GM18861 (cell line): ENCODE measurements at regions not wholly inside any gene's neighbourhood (a gene's known extent, or its start where the extent isn't known, plus 50 kb on each side); places are given as distances from the start of the nearest gene placed in this dataset.

ENCODE experiments used
- ATAC-seq: cut with Tn5 transposase; IDR thresholded peaks from one replicate; pipeline ENCODE4 v1.9.1; 2021; ENCODE audit not compliant: unreplicated experiment

GRCh38 chr11:71201936-71202597 is 50.3 kb downstream of the SHANK2 start:
- ATAC-seq: no peak

GRCh38 chr11:71201231-71201630 is 51.1 kb downstream of the SHANK2 start:
- no peak for ATAC-seq

GRCh38 chr11:71200761-71201160 is 51.6 kb downstream of the SHANK2 start:
- no peak for ATAC-seq

- no peak for ATAC-seq
Measured at GRCh38 chr11:71200172-71200716, 52.1 kb downstream of the SHANK2 start.

GRCh38 chr11:71199226-71199820 is 53.1 kb downstream of the SHANK2 start:
- ATAC-seq: no peak

GRCh38 chr11:71198823-71199165 is 53.6 kb downstream of the SHANK2 start:
- ATAC-seq: no peak

- ATAC-seq: no peak
Measured at GRCh38 chr11:71198141-71198822, 54.1 kb downstream of the SHANK2 start.

- no peak for ATAC-seq
Measured at GRCh38 chr11:71197096-71197495, 55.3 kb downstream of the SHANK2 start.

GRCh38 chr11:71194710-71195109 is 57.7 kb downstream of the SHANK2 start:
- ATAC-seq: no peak

GRCh38 chr11:71193431-71193830 is 58.9 kb downstream of the SHANK2 start:
- ATAC-seq: no peak

- no peak for ATAC-seq
Measured at GRCh38 chr11:71192629-71193028, 59.7 kb downstream of the SHANK2 start.

- ATAC-seq: no peak
Measured at GRCh38 chr11:71191201-71191600, 61.2 kb downstream of the SHANK2 start.

- no peak for ATAC-seq
Measured at GRCh38 chr11:71190551-71190950, 61.8 kb downstream of the SHANK2 start.

GRCh38 chr11:71189768-71190315 is 62.5 kb downstream of the SHANK2 start:
- no peak for ATAC-seq

- ATAC-seq: no peak
Measured at GRCh38 chr11:71188886-71189767, 63.2 kb downstream of the SHANK2 start.

- no peak for ATAC-seq
Measured at GRCh38 chr11:71188073-71188472, 64.3 kb downstream of the SHANK2 start.

GRCh38 chr11:71186806-71187205 is 65.6 kb downstream of the SHANK2 start:
- ATAC-seq: no peak

- ATAC-seq: no peak
Measured at GRCh38 chr11:71185411-71185810, 67.0 kb downstream of the SHANK2 start.

- ATAC-seq: no peak
Measured at GRCh38 chr11:71184421-71185210, 67.8 kb downstream of the SHANK2 start.

- no peak for ATAC-seq
Measured at GRCh38 chr11:71183878-71184277, 68.5 kb downstream of the SHANK2 start.
